Hematopoietic multipotent progenitor cell treated with erythropoietin and hydrocortisone succinate and interleukin-3 and kit ligand, for 4 days (in vitro differentiated cells): ENCODE measurements at regions not wholly inside any gene's neighbourhood (a gene's known extent, or its start where the extent isn't known, plus 50 kb on each side); places are given as distances from the start of the nearest gene placed in this dataset.
"Not testable (repeated sequence)": the region's sequence is repeated elsewhere in the genome, so short reads cannot be mapped to it uniquely, and the experiment has no call there.

Experiments
- DNase-seq: peaks from one replicate; pipeline ENCODE4 v3.0.0-alpha.2; 2015

DNA sequence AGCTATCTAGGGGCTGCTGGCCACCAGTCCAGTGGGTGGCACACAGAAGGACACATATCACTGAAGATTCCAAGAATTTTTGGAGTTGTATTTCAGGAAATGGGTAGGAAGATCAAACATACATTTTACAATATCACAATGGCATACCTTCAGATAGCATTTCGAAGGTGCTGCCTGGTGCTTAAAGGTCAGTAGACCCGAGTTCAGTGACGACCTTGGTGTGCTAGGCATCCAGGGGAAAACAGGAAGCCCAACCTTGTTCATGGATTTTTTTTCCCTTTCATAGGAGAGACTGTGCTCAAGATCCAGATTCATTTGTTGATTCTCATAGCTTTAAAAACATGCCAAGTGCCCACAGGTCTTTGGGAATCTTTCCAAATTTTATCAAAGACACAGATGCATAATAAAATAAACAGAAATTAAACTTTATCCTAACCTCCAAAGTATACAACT lies 51.0 kb upstream of the RCBTB2 start:
- DNase-seq: no peak

DNA sequence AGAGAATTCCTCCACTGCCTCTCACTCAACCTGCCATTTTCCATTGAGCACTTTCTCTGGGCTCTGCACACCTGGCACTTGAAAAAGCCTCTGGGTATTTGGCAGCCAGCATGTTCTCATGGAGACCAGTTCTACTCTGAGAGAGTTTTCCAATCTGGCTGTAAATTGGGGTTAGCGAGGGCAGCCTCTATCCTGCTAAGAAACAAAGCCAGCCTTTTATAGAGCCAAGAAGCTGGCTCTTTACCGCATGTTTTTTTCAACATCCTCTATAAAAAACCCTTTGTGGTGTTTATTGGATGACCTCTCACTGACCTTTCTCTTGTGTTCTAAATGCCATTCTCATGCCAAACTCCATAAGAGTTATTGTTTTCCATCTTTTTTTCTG lies 52.6 kb upstream of the RCBTB2 start:
- no peak for DNase-seq

DNA sequence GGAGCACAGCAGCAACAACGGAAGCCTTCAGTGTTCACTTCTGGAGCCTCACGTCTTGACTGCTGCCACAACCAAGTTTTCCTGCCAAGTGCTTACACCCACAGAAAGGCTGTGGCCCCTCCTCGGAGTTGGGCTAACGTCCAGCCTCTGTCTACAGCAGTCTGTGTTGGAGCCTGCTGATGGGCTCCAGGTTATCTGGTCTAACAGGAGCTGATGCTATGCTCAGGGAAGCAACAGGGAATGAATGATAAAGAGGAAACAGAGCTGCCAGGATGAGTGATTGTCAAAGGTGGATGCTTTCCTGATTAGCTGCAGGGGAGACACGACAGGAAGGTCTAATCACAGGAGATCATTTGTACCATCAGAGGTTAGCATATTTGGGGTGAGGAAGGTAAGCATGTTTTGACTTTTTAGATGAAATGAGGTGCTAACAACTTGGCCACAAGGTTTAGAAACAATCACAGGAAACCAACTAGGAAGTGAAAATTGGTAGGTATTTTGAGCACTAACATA lies 53.8 kb upstream of the RCBTB2 start:
- DNase-seq: peak; percentile 62

DNA sequence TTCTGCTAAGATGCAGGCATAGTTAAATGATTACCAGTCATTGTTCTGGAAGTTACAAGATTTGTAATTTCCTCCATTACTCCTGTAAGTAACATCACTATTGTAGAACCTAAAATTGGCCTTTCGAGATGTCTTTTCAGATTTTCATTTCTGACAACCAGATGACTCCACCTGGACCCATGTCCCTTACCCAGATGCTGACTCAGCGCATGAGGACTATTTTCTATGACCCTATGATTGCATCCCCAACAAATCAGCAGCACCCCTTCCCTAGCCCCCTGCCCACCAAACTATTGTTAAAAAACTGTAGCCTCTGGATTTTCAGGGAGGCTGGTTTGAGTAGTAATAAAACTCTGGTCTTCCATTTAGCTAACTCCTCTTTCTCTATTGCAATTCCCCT lies 55.2 kb upstream of the RCBTB2 start:
- DNase-seq: no peak

DNA sequence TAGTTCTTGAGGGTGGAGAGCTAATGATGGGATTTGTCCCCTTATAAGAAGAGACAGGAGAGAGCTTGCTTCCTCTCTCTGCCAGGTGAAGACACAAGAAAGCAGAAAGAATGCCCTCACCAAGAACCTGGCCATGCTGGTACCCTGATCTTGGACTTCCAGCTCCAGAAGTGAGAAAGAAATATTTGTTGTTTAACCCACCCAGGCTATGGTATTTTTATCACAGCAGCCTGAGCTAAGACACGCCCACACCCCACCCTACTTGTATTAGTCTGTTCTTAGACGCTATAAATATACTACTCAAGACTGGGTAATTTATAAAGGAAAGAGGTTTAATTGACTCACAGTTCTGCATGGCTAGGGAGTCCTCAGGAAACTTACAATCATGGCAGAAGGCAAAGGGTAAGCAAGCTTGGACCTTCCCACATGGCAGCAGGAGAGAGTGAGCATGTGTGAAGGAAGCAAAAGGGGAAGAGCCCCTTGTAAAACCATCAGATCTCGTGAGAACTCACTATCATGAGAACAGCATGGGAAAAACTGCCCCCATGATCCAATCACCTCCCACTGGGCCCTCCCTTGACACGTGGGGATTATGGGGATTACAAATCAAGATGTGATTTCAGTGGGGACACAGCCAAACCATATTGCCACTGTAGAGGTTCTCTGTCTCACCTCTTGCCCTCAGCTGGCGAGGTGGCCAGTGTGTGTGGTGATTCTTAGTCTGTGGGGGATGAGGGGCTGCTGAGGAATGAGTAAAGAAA lies 57.4 kb upstream of the RCBTB2 start:
- no peak for DNase-seq

GRCh38 chr13:48591124-48591872 lies 58.4 kb upstream of the RCBTB2 start:
- DNase-seq: not testable (repeated sequence)

DNA sequence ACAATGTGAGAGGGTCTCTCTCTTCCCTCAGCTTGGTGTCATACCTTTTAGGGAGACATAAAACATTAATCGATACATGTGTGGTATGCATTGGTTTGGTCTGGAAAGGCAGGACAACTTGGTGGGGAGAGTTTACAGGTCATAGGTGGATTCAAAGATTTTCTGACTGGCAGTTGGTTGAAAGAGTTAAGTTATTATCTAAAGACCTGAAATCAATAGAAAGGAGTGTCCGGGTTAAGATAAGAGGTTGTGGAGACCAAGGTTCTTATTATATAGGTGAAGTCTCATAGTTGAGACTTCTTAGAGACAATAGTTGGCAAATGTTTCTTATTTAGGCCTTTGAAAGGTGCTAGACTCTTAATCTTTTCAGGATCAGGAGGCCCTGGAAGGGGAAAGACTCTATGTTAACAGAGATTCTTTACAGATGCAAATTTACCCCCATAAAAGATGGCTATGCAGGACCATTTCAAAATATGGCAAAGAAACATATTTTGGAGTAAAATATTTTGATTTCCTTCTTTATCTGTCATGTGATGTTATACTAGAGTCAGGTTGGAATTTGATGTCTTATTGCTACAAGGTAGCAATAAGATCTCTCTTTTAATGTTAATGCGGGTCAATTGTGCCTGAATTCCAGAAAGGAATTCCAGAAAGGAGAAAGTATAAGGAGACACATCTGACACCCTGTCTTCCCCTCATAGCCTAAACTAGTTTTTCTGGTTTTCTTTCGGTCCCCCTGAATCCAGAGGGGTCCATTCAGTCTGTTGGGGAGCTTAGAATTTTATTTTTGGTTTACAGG lies 59.2 kb upstream of the RCBTB2 start:
- no peak for DNase-seq

- peak; percentile 54 for DNase-seq
Observed at GRCh38 chr13:48592688-48593049, 59.8 kb upstream of the RCBTB2 start.

DNA sequence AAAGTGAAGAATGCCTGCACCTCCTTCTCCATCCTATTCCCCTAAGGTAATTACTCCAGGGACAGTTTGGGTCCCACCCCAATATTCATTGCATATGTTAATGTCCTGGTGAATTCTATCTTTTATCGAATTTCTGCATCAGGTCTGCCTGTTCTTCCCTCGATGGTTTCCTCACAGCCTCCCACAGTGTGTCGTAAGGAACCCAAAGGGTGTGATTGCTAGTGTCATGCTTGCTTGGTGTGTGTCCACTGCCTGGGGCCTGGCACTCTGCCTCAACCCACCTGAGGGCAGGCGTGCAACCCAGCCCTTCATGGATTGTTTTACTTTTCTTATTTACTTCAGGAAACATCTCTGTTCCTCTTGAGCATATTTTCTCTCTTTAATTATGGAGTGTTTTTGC lies 60.2 kb upstream of the CYSLTR2 start:
- DNase-seq: no peak

DNA sequence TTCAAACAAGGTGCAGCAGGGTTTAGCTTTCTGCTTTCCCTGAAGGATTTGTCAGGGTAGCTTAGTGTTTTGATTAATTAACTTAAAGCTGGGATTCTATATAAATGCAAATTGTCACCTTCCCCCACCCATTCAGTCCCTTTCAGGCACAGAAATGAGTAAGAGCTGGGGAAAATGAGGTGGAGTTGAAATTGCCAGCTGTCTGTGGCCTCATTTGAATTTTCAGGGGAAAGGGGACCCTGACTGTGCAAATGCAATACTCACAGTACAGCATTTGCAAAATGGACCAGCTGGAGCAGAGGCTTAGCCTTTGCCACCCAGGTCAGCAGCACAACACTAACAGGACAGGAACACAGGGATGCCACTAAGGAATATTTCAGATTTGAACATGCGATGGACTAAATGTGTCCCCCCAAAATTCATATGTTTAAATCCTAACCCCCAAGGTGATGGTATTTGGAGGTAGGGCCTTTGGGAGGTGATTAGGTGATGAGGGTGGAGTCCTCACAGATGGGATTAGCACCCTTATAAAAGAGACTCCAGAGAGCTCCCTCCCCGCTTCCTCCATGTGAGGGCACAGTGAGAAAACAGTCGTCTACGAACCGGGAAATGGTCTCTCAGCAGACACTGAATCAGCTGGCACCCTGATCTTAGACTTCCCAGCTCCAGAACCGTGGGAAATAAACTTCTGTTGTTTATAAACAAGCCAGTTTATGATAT lies 59.5 kb upstream of the CYSLTR2 start:
- no peak for DNase-seq

- peak; percentile 92 for DNase-seq
Observed at GRCh38 chr13:48595431-48596429, 58.0 kb upstream of the CYSLTR2 start.

- peak; percentile 38 for DNase-seq
Observed at GRCh38 chr13:48600374-48601364, 53.1 kb upstream of the CYSLTR2 start.

DNA sequence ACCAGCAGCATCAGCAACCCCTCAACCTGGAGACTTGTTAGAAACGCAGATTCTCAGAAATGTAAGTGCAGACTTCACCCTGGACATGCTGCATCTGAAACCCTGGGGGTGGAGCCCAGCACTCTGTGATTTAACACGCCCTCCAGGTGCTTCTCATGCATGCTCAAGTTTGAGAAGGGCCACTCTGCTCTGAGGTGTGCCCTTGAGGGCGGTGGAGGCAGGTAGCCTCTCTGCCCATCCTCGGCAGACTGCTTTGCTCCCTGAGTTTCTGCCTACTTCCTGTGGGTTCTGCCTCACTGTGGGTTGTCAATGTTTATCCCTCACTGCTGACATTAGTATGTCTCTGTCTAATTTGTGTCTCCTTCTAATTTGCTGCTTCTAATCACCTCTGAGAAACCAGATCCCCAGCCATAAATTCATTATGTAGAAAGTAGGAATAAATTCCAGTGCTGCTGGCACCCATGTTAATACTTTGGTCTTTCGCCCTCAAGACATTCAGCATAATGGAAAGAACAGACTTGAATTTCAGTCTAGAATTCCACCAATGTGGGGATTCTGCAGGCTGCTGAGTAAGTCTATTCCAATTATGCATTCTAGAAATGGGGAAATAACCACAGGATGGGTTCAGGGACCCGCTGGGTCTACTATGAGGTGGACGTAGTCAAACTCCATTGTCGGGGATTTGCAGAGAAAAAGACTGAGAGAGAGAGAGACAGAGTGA lies 51.3 kb upstream of the CYSLTR2 start:
- DNase-seq: no peak

DNA sequence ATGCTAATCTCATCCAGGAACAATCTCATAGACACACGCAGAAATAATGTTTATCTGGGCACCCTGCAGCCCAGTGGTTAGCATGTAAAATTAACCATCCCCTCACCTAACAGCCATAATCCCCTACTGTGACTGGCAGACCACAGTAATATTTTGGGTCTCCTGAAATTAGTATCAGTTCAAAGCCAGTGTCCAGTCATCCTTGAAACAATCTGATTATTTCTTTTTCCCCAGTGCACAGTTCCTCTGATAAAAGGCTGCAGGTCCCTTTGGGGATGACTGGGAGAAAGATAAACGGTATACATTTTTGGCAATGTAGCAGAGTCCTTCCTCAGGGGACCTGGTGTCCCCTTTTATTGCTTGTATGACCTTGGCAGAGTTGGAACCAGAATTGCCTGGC lies 50.4 kb upstream of the CYSLTR2 start:
- DNase-seq: no peak
